OCI-LY7 (cell line): ENCODE measurements at regions not wholly inside any gene's neighbourhood (a gene's known extent, or its start where the extent isn't known, plus 50 kb on each side); places are given as distances from the start of the nearest gene placed in this dataset.

Experiments used
- BruUV-seq: library from RNA; stranded (reverse); fragments of 400-500 nt; replicated peaks from 2 replicates; lab custom pipeline; 2021; lab: Mats Ljungman, UMichigan
- CTCF ChIA-PET: fragments of 300-600 bp; sonication (Branson Sonifier 250); formaldehyde crosslinking; loops from one replicate; lab custom pipeline; 2022; ENCODE audit warnings: antibody characterized with exemption; ENCODE audit not compliant: unreplicated experiment; lab: Charles Lee
- POLR2A ChIA-PET: fragments of 300-600 bp; sonication (Branson Sonifier 250); formaldehyde crosslinking; loops from one replicate; lab custom pipeline; 2022; ENCODE audit warnings: antibody characterized with exemption; lab: Charles Lee
- DNase-seq: peaks from one replicate; pipeline ENCODE4 v3.0.0-alpha.2; 2015; ENCODE audit warnings: low spot score
- H2AFZ ChIP-seq: fragments of 200-600 bp; sonication (generic), shearing (Covaris generic); 2 replicates; pipeline ENCODE4 v1.6.1; 2014; ENCODE audit warnings: mild to moderate bottlenecking, antibody characterized with exemption, low read length, moderate library complexity
- H3K27ac ChIP-seq: fragments of 200-600 bp; sonication (generic); 2 replicates; pipeline ENCODE4 v1.5.1; 2014; ENCODE audit warnings: mixed run types, low read depth, mild to moderate bottlenecking, moderate library complexity, low read length, inconsistent platforms; ENCODE audit not compliant: poor library complexity, severe bottlenecking
- H3K36me3 ChIP-seq: fragments of 200-600 bp; sonication (generic); 2 replicates; pipeline ENCODE4 v1.6.1; 2014; ENCODE audit warnings: mild to moderate bottlenecking, antibody characterized with exemption, low read length, moderate library complexity, mixed read lengths; ENCODE audit not compliant: insufficient read depth
- H3K4me1 ChIP-seq: fragments of 200-600 bp; sonication (generic); 2 replicates; pipeline ENCODE4 v1.5.1; 2014; ENCODE audit warnings: mild to moderate bottlenecking, low read length; ENCODE audit not compliant: insufficient read depth, poor library complexity, severe bottlenecking
- H3K4me2 ChIP-seq: fragments of 200-600 bp; sonication (generic); 2 replicates; pipeline ENCODE4 v1.6.1; 2014; ENCODE audit warnings: mild to moderate bottlenecking, low read length
- H3K4me3 ChIP-seq: fragments of 200-600 bp; sonication (generic); 2 replicates; pipeline ENCODE4 v1.5.1; 2014; ENCODE audit warnings: mild to moderate bottlenecking, low read depth, low read length; ENCODE audit not compliant: poor library complexity, severe bottlenecking
- H3K79me2 ChIP-seq: fragments of 200-600 bp; sonication (generic); 2 replicates; pipeline ENCODE4 v1.6.1; 2016; ENCODE audit warnings: low read depth, mild to moderate bottlenecking, low read length, moderate library complexity, mixed read lengths; ENCODE audit not compliant: insufficient read depth
- H3K9me2 ChIP-seq: fragments of 200-600 bp; sonication (generic); 2 replicates; pipeline ENCODE4 v1.6.1; 2016; ENCODE audit warnings: mild to moderate bottlenecking, low read length, mixed read lengths; ENCODE audit not compliant: insufficient read depth
- H3K9me3 ChIP-seq: fragments of 200-600 bp; sonication (generic); 2 replicates; pipeline ENCODE4 v1.6.1; 2014; ENCODE audit warnings: mild to moderate bottlenecking, mixed run types, low read length, mixed read lengths
- H4K20me1 ChIP-seq: fragments of 200-600 bp; sonication (generic); 2 replicates; pipeline ENCODE4 v1.6.1; 2014; ENCODE audit warnings: mild to moderate bottlenecking, antibody characterized with exemption, low read length, moderate library complexity, mixed read lengths; ENCODE audit not compliant: insufficient read depth
- CTCF ChIP-seq: fragments of 200-600 bp; sonication (generic); conservative IDR thresholded peaks from 2 replicates; pipeline ENCODE4 v1.5.1; 2014; ENCODE audit warnings: mild to moderate bottlenecking, antibody characterized with exemption, low read length, moderate library complexity, mixed read lengths
- EZH2phosphoT487 ChIP-seq: fragments of 200-600 bp; sonication (generic); IDR thresholded peaks from 2 replicates; pipeline ENCODE4 v1.6.1; 2018; ENCODE audit warnings: low read depth, borderline replicate concordance, mild to moderate bottlenecking, mixed run types, antibody characterized with exemption, low read length, moderate library complexity, mixed read lengths
- intact Hi-C: fragments of 100-400 bp; cut with micrococcal nuclease; formaldehyde crosslinking; loops from one replicate; pipeline ENCODE4 v1.10.0; 2022; ENCODE audit not compliant: unreplicated experiment

- H3K36me3 ChIP-seq, result no peaks in the 10 kb centered on the region
- H3K9me2 ChIP-seq, result no peaks in the 10 kb centered on the region
- no peaks in the 10 kb centered on the region for H3K9me3 ChIP-seq
- H3K4me1 ChIP-seq, result no peaks in the 10 kb centered on the region
- TF ChIP-seq EZH2phosphoT487 (no peak), CTCF (no peak)
- no peak overlapping the region for H2AFZ ChIP-seq
- intact Hi-C loops, result no loop called here
- no peaks in the 10 kb centered on the region for H3K79me2 ChIP-seq
- H3K4me3 ChIP-seq, result no peak overlapping the region
- POLR2A ChIA-PET, result no interaction called here
- no peaks in the 10 kb centered on the region for H4K20me1 ChIP-seq
- no peak overlapping the region for H3K27ac ChIP-seq
- DNase-seq, result no peak
- no peak overlapping the region for H3K4me2 ChIP-seq
- no TSS peak for BruUV-seq
- CTCF ChIA-PET, result no interaction called here
These were observed 150.6 kb upstream of the TMEM72 start for GRCh38 chr10:44760513-44760912.

- BruUV-seq, result no TSS peak
- Histone ChIP-seq H3K36me3 (no peaks in the 10 kb centered on the region), H3K4me3 (no peak overlapping the region), H4K20me1 (no peaks in the 10 kb centered on the region), H3K9me2 (no peaks in the 10 kb centered on the region), H3K9me3 (no peaks in the 10 kb centered on the region), H3K79me2 (no peaks in the 10 kb centered on the region), H3K27ac (no peak overlapping the region), H3K4me2 (no peak overlapping the region), H2AFZ (no peak overlapping the region), H3K4me1 (no peaks in the 10 kb centered on the region)
- DNase-seq, result no peak
- intact Hi-C loops, result no loop called here
- TF ChIP-seq CTCF, result no peak
- TF ChIP-seq EZH2phosphoT487, result no peak
- ChIA-PET POLR2A (no interaction called here), CTCF (no interaction called here)
These were observed 150.1 kb upstream of the TMEM72 start for GRCh38 chr10:44761076-44761475.

- no TSS peak for BruUV-seq
- no peaks in the 10 kb centered on the region for H3K4me1 ChIP-seq
- no peaks in the 10 kb centered on the region for H3K79me2 ChIP-seq
- H4K20me1 ChIP-seq, result no peaks in the 10 kb centered on the region
- no peak overlapping the region for H2AFZ ChIP-seq
- CTCF ChIA-PET, result no interaction called here
- no peak overlapping the region for H3K4me2 ChIP-seq
- no peaks in the 10 kb centered on the region for H3K36me3 ChIP-seq
- H3K27ac ChIP-seq, result no peak overlapping the region
- DNase-seq, result no peak
- intact Hi-C loops, result no loop called here
- POLR2A ChIA-PET, result no interaction called here
- TF ChIP-seq EZH2phosphoT487 (no peak), CTCF (no peak)
- no peaks in the 10 kb centered on the region for H3K9me2 ChIP-seq
- no peaks in the 10 kb centered on the region for H3K9me3 ChIP-seq
- no peak overlapping the region for H3K4me3 ChIP-seq
These were observed 147.8 kb upstream of the TMEM72 start for GRCh38 chr10:44763331-44763730.
